HL-60 (cell line): ENCODE measurements at regions not wholly inside any gene's neighbourhood (a gene's known extent, or its start where the extent isn't known, plus 50 kb on each side); places are given as distances from the start of the nearest gene placed in this dataset.

Experiments used
- CTCF ChIP-seq: IDR thresholded peaks from one replicate; pipeline ENCODE4 v1.5.1; 2011; ENCODE audit warnings: low read length, control low read depth, inconsistent platforms; ENCODE audit not compliant: insufficient read depth
- POLR2AphosphoS5 ChIP-seq: IDR thresholded peaks from 2 replicates; pipeline ENCODE4 v1.6.1; 2012; ENCODE audit warnings: low read depth
- REST ChIP-seq: IDR thresholded peaks from 2 replicates; pipeline ENCODE4 v1.6.1; 2012; ENCODE audit warnings: low read depth; ENCODE audit not compliant: insufficient replicate concordance

- TF ChIP-seq CTCF (no peak), POLR2AphosphoS5 (no peak), REST (no peak)
Observed at GRCh38 chr10:21399392-21400035, 126.0 kb downstream of the SKIDA1 start.
